ENCODE measurements at regions not wholly inside any gene's neighbourhood (a gene's known extent, or its start where the extent isn't known, plus 50 kb on each side); places are given as distances from the start of the nearest gene placed in this dataset.

- CTCF ChIA-PET = interaction anchor here (4.8 to 19.9 kb wide), 2 partner anchors 8 to 108 kb away, joined by 22 to 338 read pairs; no protein-coding TSS in a partner anchor
- DNase-seq (ENCODE audit: extremely low spot score) = no peak
- no peak for TF ChIP-seq CTCF (IDR thresholded peaks at IDR 0.05; ENCODE audit: control extremely low read depth, extremely low read depth, low read depth, missing control alignments)
- POLR2A ChIA-PET = no interaction called here
These were observed 56.9 kb upstream of the LRP8 start for GRCh38 chr1:53384796-53385195.

GRCh38 chr1:53385276-53386225 lies 57.7 kb upstream of the LRP8 start:
- no peak for TF ChIP-seq CTCF (IDR thresholded peaks at IDR 0.05; ENCODE audit: control extremely low read depth, extremely low read depth, low read depth, missing control alignments)
- ChIA-PET POLR2A (no interaction called here), CTCF (interaction anchor here (19.9 kb wide), 1 partner anchor 109 kb away, joined by 338 read pairs; no protein-coding TSS in a partner anchor)
- DNase-seq (ENCODE audit: extremely low spot score) = no peak

- no peak for DNase-seq (ENCODE audit: extremely low spot score)
- TF ChIP-seq CTCF (IDR thresholded peaks at IDR 0.05; ENCODE audit: control extremely low read depth, extremely low read depth, low read depth, missing control alignments) = no peak
- CTCF ChIA-PET = interaction anchor here (19.9 kb wide), 1 partner anchor 112 kb away, joined by 338 read pairs; no protein-coding TSS in a partner anchor
- POLR2A ChIA-PET = no interaction called here
These were observed 61.1 kb upstream of the LRP8 start for GRCh38 chr1:53388963-53389362.

- no peak for TF ChIP-seq CTCF (IDR thresholded peaks at IDR 0.05; ENCODE audit: control extremely low read depth, extremely low read depth, low read depth, missing control alignments)
- POLR2A ChIA-PET = interaction anchor here (0.6 kb wide), 1 partner anchor 112 kb away, joined by 4 read pairs; no protein-coding TSS in a partner anchor
- CTCF ChIA-PET = interaction anchor here (1.2 to 19.9 kb wide), 5 partner anchors 14 to 114 kb away, joined by 3 to 338 read pairs (median 4); no protein-coding TSS in a partner anchor
- DNase-seq (ENCODE audit: extremely low spot score) = no peak
These were observed 62.4 kb upstream of the LRP8 start for GRCh38 chr1:53390261-53390660.

- ChIA-PET CTCF (interaction anchor here (1.2 to 19.9 kb wide), 7 partner anchors 10 to 114 kb away, joined by 3 to 338 read pairs (median 4); no protein-coding TSS in a partner anchor), POLR2A (interaction anchor here (0.6 kb wide), 1 partner anchor 112 kb away, joined by 4 read pairs; no protein-coding TSS in a partner anchor)
- no peak for TF ChIP-seq CTCF (IDR thresholded peaks at IDR 0.05; ENCODE audit: control extremely low read depth, extremely low read depth, low read depth, missing control alignments)
- no peak for DNase-seq (ENCODE audit: extremely low spot score)
These were observed 62.9 kb upstream of the LRP8 start for GRCh38 chr1:53390736-53391135.

GRCh38 chr1:53391296-53391695 lies 63.4 kb upstream of the LRP8 start:
- DNase-seq (ENCODE audit: extremely low spot score) = no peak
- ChIA-PET CTCF (interaction anchor here (1.2 to 19.9 kb wide), 7 partner anchors 9 to 115 kb away, joined by 3 to 338 read pairs (median 4); no protein-coding TSS in a partner anchor), POLR2A (no interaction called here)
- TF ChIP-seq CTCF (IDR thresholded peaks at IDR 0.05; ENCODE audit: control extremely low read depth, extremely low read depth, low read depth, missing control alignments) = no peak

Measured in GM10248 (cell line).